HG03457 (cell line): ENCODE measurements at regions not wholly inside any gene's neighbourhood (a gene's known extent, or its start where the extent isn't known, plus 50 kb on each side); places are given as distances from the start of the nearest gene placed in this dataset.

ENCODE experiments used
- ATAC-seq: cut with Tn5 transposase; IDR thresholded peaks from one replicate; pipeline ENCODE4 v1.9.1; 2021; ENCODE audit warnings: moderate number of reproducible peaks; ENCODE audit not compliant: unreplicated experiment

GRCh38 chr15:61500523-61500922 is 271.4 kb upstream of the RORA start:
- ATAC-seq = no peak

- no peak for ATAC-seq
These were observed 270.3 kb upstream of the RORA start for GRCh38 chr15:61499376-61499775.

- no peak for ATAC-seq
These were observed 260.5 kb upstream of the RORA start for GRCh38 chr15:61489571-61489970.

- no peak for ATAC-seq
These were observed 254.5 kb upstream of the RORA start for GRCh38 chr15:61483599-61483998.

GRCh38 chr15:61481886-61482285 is 252.8 kb upstream of the RORA start:
- ATAC-seq = no peak

- ATAC-seq = no peak
These were observed 251.8 kb upstream of the RORA start for GRCh38 chr15:61480863-61481262.

GRCh38 chr15:61480295-61480694 is 251.2 kb upstream of the RORA start:
- ATAC-seq = no peak

- ATAC-seq = no peak
These were observed 250.5 kb upstream of the RORA start for GRCh38 chr15:61479613-61480012.

GRCh38 chr15:61476741-61477140 is 247.6 kb upstream of the RORA start:
- no peak for ATAC-seq

- no peak for ATAC-seq
These were observed 245.7 kb upstream of the RORA start for GRCh38 chr15:61474796-61475195.

- ATAC-seq = no peak
These were observed 238.7 kb upstream of the RORA start for GRCh38 chr15:61467823-61468222.

GRCh38 chr15:61459785-61460707 is 230.9 kb upstream of the RORA start:
- ATAC-seq = no peak

GRCh38 chr15:61457050-61457733 is 228.1 kb upstream of the RORA start:
- ATAC-seq = no peak

GRCh38 chr15:61449186-61449702 is 220.1 kb upstream of the RORA start:
- ATAC-seq = no peak

- no peak for ATAC-seq
These were observed 218.9 kb upstream of the RORA start for GRCh38 chr15:61447981-61448380.

- no peak for ATAC-seq
These were observed 215.5 kb upstream of the RORA start for GRCh38 chr15:61444585-61444984.

GRCh38 chr15:61442821-61443220 is 213.7 kb upstream of the RORA start:
- no peak for ATAC-seq

GRCh38 chr15:61441891-61442290 is 212.8 kb upstream of the RORA start:
- ATAC-seq = no peak

GRCh38 chr15:61426466-61426865 is 197.4 kb upstream of the RORA start:
- no peak for ATAC-seq

- ATAC-seq = no peak
These were observed 196.8 kb upstream of the RORA start for GRCh38 chr15:61425934-61426333.

GRCh38 chr15:61422773-61423172 is 193.7 kb upstream of the RORA start:
- no peak for ATAC-seq

GRCh38 chr15:61421938-61422337 is 192.8 kb upstream of the RORA start:
- ATAC-seq = no peak
